Adrenal gland (tissue), 5 donors: ENCODE measurements at regions not wholly inside any gene's neighbourhood (a gene's known extent, or its start where the extent isn't known, plus 50 kb on each side); places are given as distances from the start of the nearest gene placed in this dataset.

Experiments
- CTCF ChIP-seq, 6 experiments: fragments of 450-650 bp in 4 of 6; fragments of 200-600 bp in 2 of 6; sonication (generic) in 1 of 6; IDR thresholded peaks; 1 replicate in 5 of 6; 2 replicates in 1 of 6; pipeline versions ENCODE4 v1.5.1 to v1.8.0; 2016 to 2021; ENCODE audit warnings: antibody characterized with exemption in 6 of 6, mild to moderate bottlenecking in 2 of 6, moderate library complexity in 1 of 6
- POLR2A ChIP-seq, 2 donors: fragments of 450-650 bp; IDR thresholded peaks; one replicate each; pipeline ENCODE4 v1.6.1; 2017; ENCODE audit warnings: antibody characterized with exemption in 2 of 2, mild to moderate bottlenecking in 2 of 2, moderate library complexity in 1 of 2
- donor health status: DM: no; HTN: no; CAD: no.

- TF ChIP-seq CTCF (IDR thresholded peaks at IDR 0.05) (no peak), POLR2A (IDR thresholded peaks at IDR 0.05) (no peak)
Measured at GRCh38 chr6:154938221-154938580, 56.9 kb upstream of the TIAM2 start.
